ENCODE measurements at regions not wholly inside any gene's neighbourhood (a gene's known extent, or its start where the extent isn't known, plus 50 kb on each side); places are given as distances from the start of the nearest gene placed in this dataset.

DNA sequence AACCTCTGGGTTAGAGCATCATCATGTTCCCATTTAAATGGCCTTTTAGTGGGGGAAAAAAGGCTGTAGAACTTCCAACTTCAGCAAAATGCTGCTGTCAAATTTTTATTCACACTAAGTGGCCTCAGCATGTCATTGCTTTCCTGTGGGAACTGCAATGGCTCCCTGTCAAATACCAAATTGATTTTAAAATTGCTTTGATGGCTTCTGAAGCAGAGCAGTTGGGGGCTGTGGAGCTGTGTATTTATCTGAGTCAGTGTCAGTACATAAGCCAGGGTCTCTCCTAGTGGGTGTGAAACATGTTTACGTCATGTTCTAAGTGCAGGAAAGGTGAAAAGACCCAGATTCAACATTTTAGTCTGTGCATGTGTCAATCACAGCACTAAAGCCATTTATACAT lies 171.3 kb downstream of the CDH19 start:
- H3K4me1 ChIP-seq (ENCODE audit: insufficient read depth, low read length, severe bottlenecking), result no peaks in the 10 kb centered on the region
- no peaks in the 10 kb centered on the region for H4K20me1 ChIP-seq (ENCODE audit: insufficient read depth, low read length)
- no peaks in the 10 kb centered on the region for H3K36me3 ChIP-seq (ENCODE audit: insufficient read depth, low read length)
- no peaks in the 10 kb centered on the region for H3F3A ChIP-seq (ENCODE audit: insufficient read depth, low read length)
- H3K9ac ChIP-seq (ENCODE audit: low read length), result no peak overlapping the region
- no peaks in the 10 kb centered on the region for H3K79me2 ChIP-seq (ENCODE audit: insufficient read depth, low read length)
- no peak overlapping the region for H3K4me2 ChIP-seq (ENCODE audit: low read length)
- TF ChIP-seq EZH2 (IDR thresholded peaks at IDR 0.05; ENCODE audit: borderline replicate concordance, low read length), result no peak
- TF ChIP-seq, protein P1, sequence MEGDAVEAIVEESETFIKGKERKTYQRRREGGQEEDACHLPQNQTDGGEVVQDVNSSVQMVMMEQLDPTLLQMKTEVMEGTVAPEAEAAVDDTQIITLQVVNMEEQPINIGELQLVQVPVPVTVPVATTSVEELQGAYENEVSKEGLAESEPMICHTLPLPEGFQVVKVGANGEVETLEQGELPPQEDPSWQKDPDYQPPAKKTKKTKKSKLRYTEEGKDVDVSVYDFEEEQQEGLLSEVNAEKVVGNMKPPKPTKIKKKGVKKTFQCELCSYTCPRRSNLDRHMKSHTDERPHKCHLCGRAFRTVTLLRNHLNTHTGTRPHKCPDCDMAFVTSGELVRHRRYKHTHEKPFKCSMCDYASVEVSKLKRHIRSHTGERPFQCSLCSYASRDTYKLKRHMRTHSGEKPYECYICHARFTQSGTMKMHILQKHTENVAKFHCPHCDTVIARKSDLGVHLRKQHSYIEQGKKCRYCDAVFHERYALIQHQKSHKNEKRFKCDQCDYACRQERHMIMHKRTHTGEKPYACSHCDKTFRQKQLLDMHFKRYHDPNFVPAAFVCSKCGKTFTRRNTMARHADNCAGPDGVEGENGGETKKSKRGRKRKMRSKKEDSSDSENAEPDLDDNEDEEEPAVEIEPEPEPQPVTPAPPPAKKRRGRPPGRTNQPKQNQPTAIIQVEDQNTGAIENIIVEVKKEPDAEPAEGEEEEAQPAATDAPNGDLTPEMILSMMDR (IDR thresholded peaks at IDR 0.05; ENCODE audit: low read length), result no peak
- no peaks in the 10 kb centered on the region for H3K9me3 ChIP-seq (ENCODE audit: low read length)
- no peak overlapping the region for H3K4me3 ChIP-seq (ENCODE audit: low read depth, low read length, poor library complexity, severe bottlenecking)
- H3K9me2 ChIP-seq (ENCODE audit: low read depth, low read length), result no peaks in the 10 kb centered on the region
- H3K27me3 ChIP-seq (ENCODE audit: insufficient read depth, low read length), result no peaks in the 10 kb centered on the region
- H3K27ac ChIP-seq (ENCODE audit: low read depth, low read length, poor library complexity, severe bottlenecking), result no peak overlapping the region
- H2AFZ ChIP-seq (ENCODE audit: low read length), result no peak overlapping the region

DNA sequence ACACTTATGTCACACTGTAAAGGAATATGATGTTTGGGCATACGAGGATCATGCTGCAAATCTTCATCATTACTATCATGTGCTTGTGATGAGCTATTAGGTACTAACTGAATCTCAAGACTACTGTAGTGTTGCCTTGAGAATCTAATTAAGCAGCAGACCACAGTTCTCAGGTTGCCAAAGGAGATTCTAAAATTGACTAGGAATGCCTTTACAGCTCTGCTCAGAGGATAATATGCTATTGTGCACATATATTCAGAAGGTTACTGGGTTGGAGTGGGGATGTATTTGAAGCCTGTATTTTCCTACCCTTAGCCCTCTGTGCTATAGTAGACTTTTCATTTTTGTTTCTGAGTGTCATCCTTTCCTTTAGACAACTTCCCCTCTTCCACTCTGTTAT lies 175.1 kb downstream of the CDH19 start:
- Histone ChIP-seq H3K9me2 (ENCODE audit: low read depth, low read length) (no peaks in the 10 kb centered on the region), H3K27ac (ENCODE audit: low read depth, low read length, poor library complexity, severe bottlenecking) (no peak overlapping the region), H3K36me3 (ENCODE audit: insufficient read depth, low read length) (no peaks in the 10 kb centered on the region), H3K79me2 (ENCODE audit: insufficient read depth, low read length) (no peaks in the 10 kb centered on the region), H3K9me3 (ENCODE audit: low read length) (no peaks in the 10 kb centered on the region), H4K20me1 (ENCODE audit: insufficient read depth, low read length) (no peaks in the 10 kb centered on the region), H3K4me2 (ENCODE audit: low read length) (no peak overlapping the region), H3K4me1 (ENCODE audit: insufficient read depth, low read length, severe bottlenecking) (no peaks in the 10 kb centered on the region), H3K27me3 (ENCODE audit: insufficient read depth, low read length) (no peaks in the 10 kb centered on the region), H2AFZ (ENCODE audit: low read length) (no peak overlapping the region), H3F3A (ENCODE audit: insufficient read depth, low read length) (no peaks in the 10 kb centered on the region), H3K4me3 (ENCODE audit: low read depth, low read length, poor library complexity, severe bottlenecking) (no peak overlapping the region), H3K9ac (ENCODE audit: low read length) (no peak overlapping the region)
- TF ChIP-seq EZH2 (IDR thresholded peaks at IDR 0.05; ENCODE audit: borderline replicate concordance, low read length), result no peak
- TF ChIP-seq, protein P1 (IDR thresholded peaks at IDR 0.05; ENCODE audit: low read length), result no peak

DNA sequence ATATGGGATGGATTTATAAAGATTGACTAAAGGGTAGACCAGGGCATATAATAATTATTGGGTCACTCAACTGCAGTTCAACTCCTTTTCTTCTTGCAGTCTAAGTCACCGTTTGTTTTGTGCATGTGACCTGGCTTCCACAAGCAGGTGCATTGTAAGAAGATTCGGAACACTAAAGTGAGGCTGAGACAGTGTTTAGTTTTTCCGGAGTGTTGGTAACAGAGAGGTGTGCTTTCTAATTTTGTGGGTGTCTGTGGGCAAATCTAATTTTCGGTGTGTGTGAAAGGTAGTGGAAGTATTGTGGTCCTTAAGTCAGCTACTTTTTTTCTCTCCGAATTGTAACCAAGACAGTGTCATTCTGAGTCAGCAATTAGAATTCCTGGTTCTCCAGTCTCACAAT lies 184.5 kb downstream of the CDH19 start:
- no peak overlapping the region for H3K4me3 ChIP-seq (ENCODE audit: low read depth, low read length, poor library complexity, severe bottlenecking)
- H3K27ac ChIP-seq (ENCODE audit: low read depth, low read length, poor library complexity, severe bottlenecking), result no peak overlapping the region
- no peak overlapping the region for H2AFZ ChIP-seq (ENCODE audit: low read length)
- H3K9me3 ChIP-seq (ENCODE audit: low read length), result no peaks in the 10 kb centered on the region
- no peaks in the 10 kb centered on the region for H4K20me1 ChIP-seq (ENCODE audit: insufficient read depth, low read length)
- no peaks in the 10 kb centered on the region for H3K9me2 ChIP-seq (ENCODE audit: low read depth, low read length)
- H3K4me1 ChIP-seq (ENCODE audit: insufficient read depth, low read length, severe bottlenecking), result no peaks in the 10 kb centered on the region
- no peaks in the 10 kb centered on the region for H3K36me3 ChIP-seq (ENCODE audit: insufficient read depth, low read length)
- TF ChIP-seq EZH2 (IDR thresholded peaks at IDR 0.05; ENCODE audit: borderline replicate concordance, low read length), result no peak
- TF ChIP-seq, protein P1 (IDR thresholded peaks at IDR 0.05; ENCODE audit: low read length), result no peak
- H3F3A ChIP-seq (ENCODE audit: insufficient read depth, low read length), result no peaks in the 10 kb centered on the region
- no peaks in the 10 kb centered on the region for H3K79me2 ChIP-seq (ENCODE audit: insufficient read depth, low read length)
- no peak overlapping the region for H3K9ac ChIP-seq (ENCODE audit: low read length)
- no peaks in the 10 kb centered on the region for H3K27me3 ChIP-seq (ENCODE audit: insufficient read depth, low read length)
- H3K4me2 ChIP-seq (ENCODE audit: low read length), result no peak overlapping the region

Data from OCI-LY1 (cell line).